Subcutaneous abdominal adipose tissue (tissue), 5 donors: ENCODE measurements at regions not wholly inside any gene's neighbourhood (a gene's known extent, or its start where the extent isn't known, plus 50 kb on each side); places are given as distances from the start of the nearest gene placed in this dataset.

Source experiments
- H3K27ac ChIP-seq: one replicate; pipeline ENCODE4 v1.7.0; 2013; ENCODE audit warnings: low read depth, mild to moderate bottlenecking, inconsistent platforms, low read length, moderate library complexity
- H3K27me3 ChIP-seq, 5 donors: one replicate each; pipeline ENCODE4 v1.7.0; 2013; ENCODE audit warnings: low read length in 5 of 5, inconsistent platforms in 1 of 5; ENCODE audit not compliant: control insufficient read depth in 5 of 5, insufficient read depth in 4 of 5
- H3K36me3 ChIP-seq, 5 donors: one replicate each; pipeline ENCODE4 v1.7.0; 2013; ENCODE audit warnings: low read length in 5 of 5; ENCODE audit not compliant: control insufficient read depth in 5 of 5, insufficient read depth in 5 of 5
- H3K4me1 ChIP-seq, 5 donors: one replicate each; pipeline ENCODE4 v1.7.0; 2013; ENCODE audit warnings: low read length in 5 of 5, mild to moderate bottlenecking in 3 of 5, moderate library complexity in 1 of 5; ENCODE audit not compliant: control insufficient read depth in 5 of 5, insufficient read depth in 5 of 5
- H3K4me3 ChIP-seq, 5 donors: one replicate each; pipeline ENCODE4 v1.7.0; 2013; ENCODE audit warnings: low read length in 5 of 5, low read depth in 1 of 5
- H3K9ac ChIP-seq, 5 donors: one replicate each; pipeline ENCODE4 v1.7.0; 2013; ENCODE audit warnings: low read length in 5 of 5, mild to moderate bottlenecking in 4 of 5, moderate library complexity in 3 of 5
- H3K9me3 ChIP-seq, 5 donors: one replicate each; pipeline ENCODE4 v1.7.0; 2013; ENCODE audit warnings: low read length in 5 of 5; ENCODE audit not compliant: control insufficient read depth in 5 of 5
- donor health status: healthy.
- donor health status: healthy.
- donor health status: healthy.
- donor health status: healthy.
- donor health status: healthy.

GRCh38 chr14:101337053-101337452, 224.2 kb upstream of the DIO3 start:
- H3K27ac ChIP-seq = no peak overlapping the region
- H3K4me1 ChIP-seq = no peaks in the 10 kb centered on the region
- peaks cover 0 to 15% (median 8%) of the 10 kb centered on the region in 5 donors for H3K27me3 ChIP-seq

GRCh38 chr14:101340556-101340955, 220.7 kb upstream of the DIO3 start:
- Histone ChIP-seq H3K9ac (no peak overlapping the region), H3K9me3 (no peaks in the 10 kb centered on the region), H3K36me3 (no peaks in the 10 kb centered on the region), H3K4me3 (no peak overlapping the region), H3K4me1 (peaks cover 0 to 6% (median 3%) of the 10 kb centered on the region in 5 donors), H3K27ac (no peak overlapping the region), H3K27me3 (peaks cover 0 to 15% (median 2%) of the 10 kb centered on the region in 5 donors)

More at GRCh38 chr14:101337053-101337452, 224.2 kb upstream of the DIO3 start:
- Histone ChIP-seq H3K4me3 (no peak overlapping the region), H3K9me3 (no peaks in the 10 kb centered on the region), H3K9ac (no peak overlapping the region), H3K36me3 (no peaks in the 10 kb centered on the region)

GRCh38 chr14:101347893-101348777, 213.2 kb upstream of the DIO3 start:
- Histone ChIP-seq H3K9me3 (peaks cover 0 to 12% (median 7%) of the 10 kb centered on the region in 5 donors), H3K4me3 (no peak overlapping the region), H3K27me3 (no peaks in the 10 kb centered on the region), H3K9ac (no peak overlapping the region), H3K36me3 (no peaks in the 10 kb centered on the region), H3K4me1 (peaks cover 0 to 5% (median 3%) of the 10 kb centered on the region in 5 donors), H3K27ac (no peak overlapping the region)

GRCh38 chr14:101349108-101349507, 212.2 kb upstream of the DIO3 start:
- H3K4me3 ChIP-seq = no peak overlapping the region
- no peak overlapping the region for H3K9ac ChIP-seq
- no peak overlapping the region for H3K27ac ChIP-seq
- H3K4me1 ChIP-seq = no peaks in the 10 kb centered on the region
- H3K36me3 ChIP-seq = no peaks in the 10 kb centered on the region
- no peaks in the 10 kb centered on the region for H3K27me3 ChIP-seq
- peaks cover 5 to 19% (median 7%) of the 10 kb centered on the region in 5 donors for H3K9me3 ChIP-seq

GRCh38 chr14:101350021-101350420, 211.3 kb upstream of the DIO3 start:
- Histone ChIP-seq H3K27ac (no peak overlapping the region), H3K4me3 (no peak overlapping the region)

GRCh38 chr14:101350691-101351090, 210.6 kb upstream of the DIO3 start:
- H3K27me3 ChIP-seq = no peaks in the 10 kb centered on the region
- no peaks in the 10 kb centered on the region for H3K36me3 ChIP-seq
- no peaks in the 10 kb centered on the region for H3K4me1 ChIP-seq
- H3K9me3 ChIP-seq = peaks cover 7 to 33% (median 18%) of the 10 kb centered on the region in 5 donors
- no peak overlapping the region for H3K9ac ChIP-seq
- no peak overlapping the region for H3K27ac ChIP-seq
- H3K4me3 ChIP-seq = no peak overlapping the region

More at GRCh38 chr14:101350021-101350420, 211.3 kb upstream of the DIO3 start:
- peaks cover 7 to 28% (median 15%) of the 10 kb centered on the region in 5 donors for H3K9me3 ChIP-seq
- H3K27me3 ChIP-seq = no peaks in the 10 kb centered on the region
- no peaks in the 10 kb centered on the region for H3K36me3 ChIP-seq
- no peak overlapping the region for H3K9ac ChIP-seq
- no peaks in the 10 kb centered on the region for H3K4me1 ChIP-seq

- Histone ChIP-seq H3K4me1 (no peaks in the 10 kb centered on the region), H3K4me3 (no peak overlapping the region), H3K27ac (no peak overlapping the region), H3K9ac (no peak overlapping the region), H3K9me3 (peaks cover 7 to 33% (median 18%) of the 10 kb centered on the region in 5 donors), H3K36me3 (no peaks in the 10 kb centered on the region), H3K27me3 (peaks cover 0 to 2% (median 0%) of the 10 kb centered on the region in 5 donors)
These were observed 210.1 kb upstream of the DIO3 start for GRCh38 chr14:101351146-101351545.

GRCh38 chr14:101351769-101352168, 209.5 kb upstream of the DIO3 start:
- no peak overlapping the region for H3K4me3 ChIP-seq
- H3K9ac ChIP-seq = no peak overlapping the region
- peaks cover 7 to 33% (median 18%) of the 10 kb centered on the region in 5 donors for H3K9me3 ChIP-seq
- H3K4me1 ChIP-seq = no peaks in the 10 kb centered on the region
- no peaks in the 10 kb centered on the region for H3K36me3 ChIP-seq
- peaks cover 0 to 3% (median 0%) of the 10 kb centered on the region in 5 donors for H3K27me3 ChIP-seq
- H3K27ac ChIP-seq = no peak overlapping the region

- no peaks in the 10 kb centered on the region for H3K4me1 ChIP-seq
- H3K9me3 ChIP-seq = peaks cover 7 to 34% (median 21%) of the 10 kb centered on the region in 5 donors
- H3K27ac ChIP-seq = no peak overlapping the region
- no peak overlapping the region for H3K4me3 ChIP-seq
- H3K27me3 ChIP-seq = peaks cover 0 to 3% (median 0%) of the 10 kb centered on the region in 5 donors
- H3K36me3 ChIP-seq = no peaks in the 10 kb centered on the region
- no peak overlapping the region for H3K9ac ChIP-seq
These were observed 208.7 kb upstream of the DIO3 start for GRCh38 chr14:101352567-101352966.

- Histone ChIP-seq H3K9ac (no peak overlapping the region), H3K27me3 (peaks cover 0 to 3% (median 0%) of the 10 kb centered on the region in 5 donors), H3K9me3 (peaks cover 7 to 36% (median 20%) of the 10 kb centered on the region in 5 donors), H3K27ac (no peak overlapping the region), H3K36me3 (no peaks in the 10 kb centered on the region), H3K4me1 (no peaks in the 10 kb centered on the region), H3K4me3 (no peak overlapping the region)
These were observed 207.9 kb upstream of the DIO3 start for GRCh38 chr14:101353422-101353821.
